ENCODE measurements at regions not wholly inside any gene's neighbourhood (a gene's known extent, or its start where the extent isn't known, plus 50 kb on each side); places are given as distances from the start of the nearest gene placed in this dataset.

DNA sequence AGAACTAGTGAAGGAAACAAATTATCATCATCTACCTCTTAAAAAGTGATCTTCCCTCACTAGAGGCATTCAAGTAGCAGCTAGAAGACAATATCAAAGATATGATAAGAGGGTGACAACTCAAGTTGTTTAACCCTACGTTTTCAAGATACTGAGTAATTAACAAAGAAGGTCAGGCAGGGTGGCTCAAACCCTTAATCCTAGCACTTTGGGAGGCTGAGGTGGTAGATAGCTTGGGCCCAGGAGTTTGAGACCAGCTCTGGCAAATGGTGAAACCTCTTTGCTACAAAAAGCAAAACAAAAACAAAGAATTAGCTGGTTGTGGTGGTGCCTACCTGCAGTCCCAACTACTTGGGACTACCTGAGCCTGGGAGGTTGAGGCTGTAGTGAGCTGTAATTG is 408.2 kb upstream of the TUSC1 start:
- TF ChIP-seq POLR2A (IDR thresholded peaks at IDR 0.05) = no peak
- TF ChIP-seq, protein P1, sequence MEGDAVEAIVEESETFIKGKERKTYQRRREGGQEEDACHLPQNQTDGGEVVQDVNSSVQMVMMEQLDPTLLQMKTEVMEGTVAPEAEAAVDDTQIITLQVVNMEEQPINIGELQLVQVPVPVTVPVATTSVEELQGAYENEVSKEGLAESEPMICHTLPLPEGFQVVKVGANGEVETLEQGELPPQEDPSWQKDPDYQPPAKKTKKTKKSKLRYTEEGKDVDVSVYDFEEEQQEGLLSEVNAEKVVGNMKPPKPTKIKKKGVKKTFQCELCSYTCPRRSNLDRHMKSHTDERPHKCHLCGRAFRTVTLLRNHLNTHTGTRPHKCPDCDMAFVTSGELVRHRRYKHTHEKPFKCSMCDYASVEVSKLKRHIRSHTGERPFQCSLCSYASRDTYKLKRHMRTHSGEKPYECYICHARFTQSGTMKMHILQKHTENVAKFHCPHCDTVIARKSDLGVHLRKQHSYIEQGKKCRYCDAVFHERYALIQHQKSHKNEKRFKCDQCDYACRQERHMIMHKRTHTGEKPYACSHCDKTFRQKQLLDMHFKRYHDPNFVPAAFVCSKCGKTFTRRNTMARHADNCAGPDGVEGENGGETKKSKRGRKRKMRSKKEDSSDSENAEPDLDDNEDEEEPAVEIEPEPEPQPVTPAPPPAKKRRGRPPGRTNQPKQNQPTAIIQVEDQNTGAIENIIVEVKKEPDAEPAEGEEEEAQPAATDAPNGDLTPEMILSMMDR (IDR thresholded peaks at IDR 0.05) = no peak
